Neural progenitor cell (in vitro differentiated cells): ENCODE measurements at regions not wholly inside any gene's neighbourhood (a gene's known extent, or its start where the extent isn't known, plus 50 kb on each side); places are given as distances from the start of the nearest gene placed in this dataset.

ENCODE experiments used
- DNase-seq: peaks from one replicate; pipeline ENCODE4 v3.0.0-alpha.2; 2016; ENCODE audit warnings: low spot score
- H2AFZ ChIP-seq: fragments of 200-600 bp; sonication (generic); replicated peaks from 2 replicates; pipeline ENCODE4 v1.6.1; 2016; ENCODE audit warnings: antibody characterized with exemption
- H3F3A ChIP-seq: fragments of 200-600 bp; sonication (generic); 2 replicates; pipeline ENCODE4 v1.6.1; 2016; ENCODE audit warnings: antibody characterized with exemption, low read depth
- H3K27ac ChIP-seq: fragments of 200-600 bp; sonication (generic); 2 replicates; pipeline ENCODE4 v1.5.1; 2016; ENCODE audit warnings: mild to moderate bottlenecking
- H3K27me3 ChIP-seq: fragments of 200-600 bp; sonication (generic); 2 replicates; pipeline ENCODE4 v1.6.1; 2016; ENCODE audit warnings: mild to moderate bottlenecking, moderate library complexity
- H3K36me3 ChIP-seq: fragments of 200-600 bp; sonication (generic); 2 replicates; pipeline ENCODE4 v1.5.1; 2016
- H3K4me1 ChIP-seq: fragments of 200-600 bp; sonication (generic); 2 replicates; pipeline ENCODE4 v1.6.1; 2016; ENCODE audit warnings: mixed run types
- H3K4me2 ChIP-seq: fragments of 200-600 bp; sonication (generic); 2 replicates; pipeline ENCODE4 v1.6.1; 2016
- H3K4me3 ChIP-seq: fragments of 200-600 bp; sonication (generic); 2 replicates; pipeline ENCODE4 v1.5.1; 2016
- H3K79me2 ChIP-seq: fragments of 200-600 bp; sonication (generic); 2 replicates; pipeline ENCODE4 v1.6.1; 2016; ENCODE audit warnings: low read depth
- H3K9ac ChIP-seq: fragments of 200-600 bp; sonication (generic); 2 replicates; pipeline ENCODE4 v1.6.1; 2016
- H3K9me3 ChIP-seq: fragments of 200-600 bp; sonication (generic); 2 replicates; pipeline ENCODE4 v1.5.1; 2016; ENCODE audit warnings: low read depth
- H4K20me1 ChIP-seq: fragments of 200-600 bp; sonication (generic); 2 replicates; pipeline ENCODE4 v1.6.1; 2016; ENCODE audit warnings: low read depth
- H3K27ac Mint-ChIP-seq: 3 replicates; pipeline ENCODE4 v1.8.0; 2021; ENCODE audit warnings: mixed read lengths
- H3K27me3 Mint-ChIP-seq: 2 replicates; pipeline ENCODE4 v1.8.0; 2022; ENCODE audit warnings: low read depth, mild to moderate bottlenecking, inconsistent platforms, moderate library complexity, mixed read lengths; ENCODE audit not compliant: insufficient read depth
- H3K36me3 Mint-ChIP-seq: 3 replicates; pipeline ENCODE4 v1.8.0; 2021; ENCODE audit warnings: mixed read lengths
- H3K4me1 Mint-ChIP-seq: 3 replicates; pipeline ENCODE4 v1.8.0; 2021; ENCODE audit warnings: mixed read lengths
- H3K4me3 Mint-ChIP-seq: 3 replicates; pipeline ENCODE4 v1.8.0; 2021; ENCODE audit warnings: mild to moderate bottlenecking, moderate library complexity, mixed read lengths
- H3K9me3 Mint-ChIP-seq: 3 replicates; pipeline ENCODE4 v1.8.0; 2020; ENCODE audit warnings: mixed read lengths
- CTCF ChIP-seq: fragments of 200-600 bp; sonication (generic); IDR thresholded peaks from 2 replicates; pipeline ENCODE4 v1.5.1; 2017; ENCODE audit warnings: antibody characterized with exemption, mild to moderate bottlenecking
- EZH2 ChIP-seq: fragments of 200-600 bp; sonication (generic); IDR thresholded peaks from 2 replicates; pipeline ENCODE4 v1.6.1; 2017; ENCODE audit warnings: antibody characterized with exemption, mild to moderate bottlenecking, moderate library complexity
- EZH2phosphoT487 ChIP-seq: fragments of 200-600 bp; sonication (generic); IDR thresholded peaks from 2 replicates; pipeline ENCODE4 v1.6.1; 2017; ENCODE audit warnings: antibody characterized with exemption

GRCh38 chr6:14968056-14968637 is 277.7 kb upstream of the JARID2 start:
- no peaks in the 10 kb centered on the region for H4K20me1 ChIP-seq
- Mint-ChIP-seq H3K27me3 (peaks cover 2% of the 10 kb centered on the region), H3K4me3 (no peak overlapping the region), H3K36me3 (no peaks in the 10 kb centered on the region), H3K9me3 (peaks cover 11% of the 10 kb centered on the region), H3K27ac (no peak overlapping the region), H3K4me1 (peaks cover 13% of the 10 kb centered on the region)
- no peak overlapping the region for H3K4me3 ChIP-seq
- H3K36me3 ChIP-seq, result no peaks in the 10 kb centered on the region
- no peak overlapping the region for H2AFZ ChIP-seq
- no peak overlapping the region for H3K4me2 ChIP-seq
- no peak for TF ChIP-seq CTCF
- no peak for TF ChIP-seq EZH2phosphoT487
- no peak for TF ChIP-seq EZH2
- no peak overlapping the region for H3K27ac ChIP-seq
- H3K79me2 ChIP-seq, result no peaks in the 10 kb centered on the region
- no peak overlapping the region for H3K9ac ChIP-seq
- H3K9me3 ChIP-seq, result no peaks in the 10 kb centered on the region
- H3F3A ChIP-seq, result no peaks in the 10 kb centered on the region
- no peaks in the 10 kb centered on the region for H3K27me3 ChIP-seq
- H3K4me1 ChIP-seq, result peaks cover 3% of the 10 kb centered on the region
- no peak for DNase-seq

- no peak for TF ChIP-seq CTCF
- no peak for TF ChIP-seq EZH2
- TF ChIP-seq EZH2phosphoT487, result no peak
- Histone ChIP-seq H4K20me1 (no peaks in the 10 kb centered on the region), H3F3A (no peaks in the 10 kb centered on the region), H2AFZ (no peak overlapping the region), H3K27ac (no peak overlapping the region), H3K4me1 (peaks cover 3% of the 10 kb centered on the region), H3K36me3 (no peaks in the 10 kb centered on the region), H3K79me2 (no peaks in the 10 kb centered on the region), H3K9me3 (no peaks in the 10 kb centered on the region), H3K27me3 (no peaks in the 10 kb centered on the region), H3K4me2 (no peak overlapping the region), H3K9ac (no peak overlapping the region), H3K4me3 (no peak overlapping the region)
- peaks cover 13% of the 10 kb centered on the region for H3K9me3 Mint-ChIP-seq
- DNase-seq, result no peak
- H3K27me3 Mint-ChIP-seq, result peaks cover 4% of the 10 kb centered on the region
- H3K36me3 Mint-ChIP-seq, result no peaks in the 10 kb centered on the region
- no peak overlapping the region for H3K4me3 Mint-ChIP-seq
- H3K4me1 Mint-ChIP-seq, result peaks cover 14% of the 10 kb centered on the region
- H3K27ac Mint-ChIP-seq, result no peak overlapping the region
These were observed 276.7 kb upstream of the JARID2 start for GRCh38 chr6:14969126-14969525.

- TF ChIP-seq CTCF (no peak), EZH2 (no peak), EZH2phosphoT487 (no peak)
- H3K36me3 Mint-ChIP-seq, result no peaks in the 10 kb centered on the region
- H3K4me2 ChIP-seq, result no peak overlapping the region
- H2AFZ ChIP-seq, result no peak overlapping the region
- H3F3A ChIP-seq, result no peaks in the 10 kb centered on the region
- no peaks in the 10 kb centered on the region for H3K9me3 ChIP-seq
- no peak for DNase-seq
- H3K4me1 Mint-ChIP-seq, result peaks cover 7% of the 10 kb centered on the region
- H3K4me3 Mint-ChIP-seq, result no peak overlapping the region
- H3K9ac ChIP-seq, result no peak overlapping the region
- no peaks in the 10 kb centered on the region for H4K20me1 ChIP-seq
- no peaks in the 10 kb centered on the region for H3K27me3 ChIP-seq
- H3K4me3 ChIP-seq, result no peak overlapping the region
- H3K9me3 Mint-ChIP-seq, result peaks cover 12% of the 10 kb centered on the region
- no peak overlapping the region for H3K27ac ChIP-seq
- no peaks in the 10 kb centered on the region for H3K36me3 ChIP-seq
- no peak overlapping the region for H3K27ac Mint-ChIP-seq
- H3K4me1 ChIP-seq, result peaks cover 3% of the 10 kb centered on the region
- H3K27me3 Mint-ChIP-seq, result peaks cover 6% of the 10 kb centered on the region
- no peaks in the 10 kb centered on the region for H3K79me2 ChIP-seq
These were observed 273.3 kb upstream of the JARID2 start for GRCh38 chr6:14972379-14973067.
